HG02938 (cell line): ENCODE measurements at regions not wholly inside any gene's neighbourhood (a gene's known extent, or its start where the extent isn't known, plus 50 kb on each side); places are given as distances from the start of the nearest gene placed in this dataset.

ENCODE experiments used
- ATAC-seq: cut with Tn5 transposase; IDR thresholded peaks from one replicate; pipeline ENCODE4 v1.9.1; 2021; ENCODE audit warnings: mild to moderate bottlenecking, moderate library complexity; ENCODE audit not compliant: unreplicated experiment

DNA sequence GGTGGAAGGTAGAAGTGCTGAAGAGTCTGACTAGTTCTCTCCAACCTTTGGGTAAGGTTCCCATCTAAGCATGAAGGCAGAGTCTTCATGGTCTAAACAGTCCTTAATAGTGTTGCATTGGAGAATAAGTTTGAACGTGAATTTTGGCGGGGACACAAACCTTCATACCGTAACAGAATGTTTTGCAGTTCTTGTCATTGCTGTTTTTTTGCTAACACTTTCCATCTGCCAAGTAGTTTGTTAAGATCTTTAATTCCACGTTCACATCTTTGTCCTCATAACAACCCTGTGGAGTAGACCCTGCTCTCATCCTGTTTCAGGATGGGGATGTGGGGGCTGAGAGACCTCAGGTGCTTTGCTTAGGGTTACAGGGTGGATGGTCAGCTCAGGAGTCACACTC, 936.9 kb upstream of the EEF2KMT start:
- no peak for ATAC-seq

DNA sequence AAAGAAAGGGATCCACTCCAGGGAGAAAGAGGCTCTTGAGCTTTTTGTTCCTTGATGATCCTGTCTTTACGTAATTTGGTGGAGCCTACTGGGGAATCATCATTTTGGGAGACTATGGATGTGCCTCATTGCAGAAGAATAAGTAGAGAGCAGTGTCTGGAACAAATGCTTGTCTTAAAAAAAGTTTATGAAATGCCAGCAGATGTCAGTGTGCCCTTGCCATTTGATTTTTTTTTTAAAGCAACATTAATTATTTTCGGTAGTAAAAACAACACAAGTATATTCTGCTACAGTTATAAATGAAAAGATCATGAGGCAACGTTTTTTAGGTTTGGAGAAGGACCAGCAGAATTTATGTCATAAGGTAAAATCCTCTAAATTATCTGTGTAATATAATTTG, 934.8 kb upstream of the EEF2KMT start:
- no peak for ATAC-seq

- no peak for ATAC-seq
These were observed 934.0 kb upstream of the EEF2KMT start for GRCh38 chr16:6031567-6031966.

DNA sequence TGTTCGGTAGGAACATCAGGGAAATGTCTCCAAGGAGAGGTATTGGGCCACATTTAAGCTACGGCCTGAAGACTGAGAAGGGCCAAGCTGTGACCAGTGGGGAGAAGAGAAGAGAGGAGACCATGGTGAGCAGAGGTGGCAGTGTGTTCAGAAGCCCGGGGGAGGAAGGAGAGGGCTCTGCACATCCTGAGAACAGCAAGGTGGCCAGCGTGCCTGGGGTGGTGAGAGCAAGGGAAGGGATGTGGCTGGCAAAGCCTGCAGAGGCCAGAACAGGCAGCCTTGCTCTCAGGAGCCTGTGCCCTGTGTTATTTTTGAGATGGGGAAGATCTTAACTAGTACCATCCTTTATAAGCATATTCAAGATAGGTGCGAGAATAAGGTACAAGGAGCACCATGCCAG, 933.5 kb upstream of the EEF2KMT start:
- no peak for ATAC-seq

- ATAC-seq, result no peak
These were observed 930.1 kb upstream of the EEF2KMT start for GRCh38 chr16:6027733-6028132.

DNA sequence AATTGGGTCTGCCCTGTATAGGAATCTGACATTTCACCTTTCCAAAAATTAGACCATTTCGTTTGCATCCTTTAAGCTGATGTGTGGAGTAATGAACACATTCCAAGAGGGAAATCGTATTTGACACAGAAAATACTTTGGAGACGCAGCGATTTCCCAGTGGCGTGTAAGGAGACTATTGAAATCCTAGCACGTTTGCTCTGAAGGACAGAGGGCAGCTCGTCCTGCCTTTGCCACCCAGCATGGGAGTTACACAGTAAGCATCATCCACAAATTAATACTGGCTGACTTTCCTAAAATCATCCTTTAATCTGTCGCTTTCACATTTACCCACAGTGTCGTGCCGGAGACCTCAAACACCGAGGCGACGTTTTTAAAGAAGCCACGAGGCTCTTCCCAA, 925.9 kb upstream of the EEF2KMT start:
- no peak for ATAC-seq

DNA sequence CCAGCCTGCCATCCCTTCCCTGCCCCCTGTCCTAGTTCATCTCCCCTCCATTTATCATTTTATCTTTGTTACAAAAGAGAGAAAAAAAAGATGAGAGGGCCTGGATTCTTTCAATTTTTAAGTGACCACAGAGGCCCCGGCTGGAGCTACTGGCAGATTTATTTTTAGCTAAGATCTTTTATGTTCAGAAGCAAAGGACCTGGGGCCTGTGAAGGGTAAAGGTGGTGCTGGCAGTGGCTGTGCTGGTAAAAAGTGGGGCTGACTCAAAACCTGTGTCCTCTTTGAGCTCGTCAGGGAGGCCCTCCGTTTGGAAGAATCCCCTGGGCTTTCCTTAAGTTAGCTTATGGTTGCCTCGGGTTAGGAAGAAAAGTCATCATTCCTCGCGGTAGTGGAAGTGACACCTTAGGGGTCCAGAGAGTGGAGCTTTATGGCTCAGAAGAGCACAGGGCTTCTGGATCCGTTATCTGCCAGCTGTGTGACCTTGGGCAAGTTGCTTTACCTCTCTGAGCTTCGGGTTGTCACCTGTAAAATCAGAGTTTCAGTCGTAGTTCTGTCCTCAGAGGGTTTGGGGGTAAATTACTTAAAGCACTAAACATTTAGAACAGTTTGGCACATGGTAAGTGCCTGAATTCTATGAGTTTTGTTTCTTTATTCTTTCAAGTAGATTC, 923.8 kb upstream of the EEF2KMT start:
- ATAC-seq, result no peak

- ATAC-seq, result no peak
These were observed 922.8 kb upstream of the EEF2KMT start for GRCh38 chr16:6020162-6020985.

GRCh38 chr16:6019490-6019991, 921.9 kb upstream of the EEF2KMT start:
- no peak for ATAC-seq

GRCh38 chr16:6018848-6019489, 921.4 kb upstream of the EEF2KMT start:
- ATAC-seq, result no peak

DNA sequence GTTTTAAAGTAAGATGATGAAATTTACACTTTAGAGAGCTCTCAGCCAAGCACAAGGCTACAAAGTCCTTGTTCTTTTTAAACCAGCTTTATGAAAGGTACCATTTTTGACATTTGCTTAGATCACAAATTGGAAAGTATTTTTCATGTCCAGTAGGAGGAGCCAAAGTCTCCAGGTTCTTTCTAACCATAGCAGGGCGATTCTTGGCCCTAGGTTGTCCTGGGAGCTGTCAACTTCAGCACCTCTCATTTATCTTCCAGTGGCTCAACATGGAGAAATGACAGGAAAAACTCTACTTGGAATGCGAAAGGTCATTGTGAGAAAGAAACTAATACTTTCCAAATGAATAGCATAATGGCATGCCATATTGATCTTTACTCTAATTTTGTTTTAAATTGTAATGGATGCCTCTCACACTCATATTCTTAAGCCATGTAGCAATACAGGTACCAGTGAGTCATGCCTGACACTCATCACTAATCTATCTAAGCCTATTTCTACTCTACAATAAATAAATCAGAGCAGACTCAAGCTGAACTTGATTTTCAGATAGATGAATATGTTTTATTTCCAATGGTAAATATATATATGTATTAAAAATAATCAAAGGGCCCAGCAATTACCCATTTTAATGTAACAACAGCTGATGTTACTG, 919.1 kb upstream of the EEF2KMT start:
- no peak for ATAC-seq

- no peak for ATAC-seq
These were observed 915.1 kb upstream of the EEF2KMT start for GRCh38 chr16:6012716-6013115.

GRCh38 chr16:6009151-6009550, 911.6 kb upstream of the EEF2KMT start:
- no peak for ATAC-seq

DNA sequence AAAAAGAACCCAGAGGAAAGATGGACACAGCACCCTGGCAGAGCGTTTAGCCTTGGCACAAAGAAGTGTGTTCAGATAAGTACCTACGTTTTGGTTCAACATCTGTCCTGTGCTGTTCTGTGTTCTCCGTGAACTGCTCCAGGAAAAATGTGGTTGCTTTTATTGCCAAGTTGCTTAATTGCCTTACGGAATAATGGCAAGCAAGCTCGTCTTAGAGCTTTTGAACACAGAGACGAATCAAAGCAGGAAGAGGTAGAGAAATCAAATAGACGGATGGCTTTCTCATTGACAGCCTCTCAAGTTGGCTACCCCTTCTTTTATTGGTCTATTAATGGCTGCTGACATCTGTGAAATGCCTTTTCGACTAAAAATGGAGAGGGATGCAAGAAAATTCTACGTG, 911.1 kb upstream of the EEF2KMT start:
- no peak for ATAC-seq

- no peak for ATAC-seq
These were observed 895.8 kb upstream of the EEF2KMT start for GRCh38 chr16:5993356-5993755.

DNA sequence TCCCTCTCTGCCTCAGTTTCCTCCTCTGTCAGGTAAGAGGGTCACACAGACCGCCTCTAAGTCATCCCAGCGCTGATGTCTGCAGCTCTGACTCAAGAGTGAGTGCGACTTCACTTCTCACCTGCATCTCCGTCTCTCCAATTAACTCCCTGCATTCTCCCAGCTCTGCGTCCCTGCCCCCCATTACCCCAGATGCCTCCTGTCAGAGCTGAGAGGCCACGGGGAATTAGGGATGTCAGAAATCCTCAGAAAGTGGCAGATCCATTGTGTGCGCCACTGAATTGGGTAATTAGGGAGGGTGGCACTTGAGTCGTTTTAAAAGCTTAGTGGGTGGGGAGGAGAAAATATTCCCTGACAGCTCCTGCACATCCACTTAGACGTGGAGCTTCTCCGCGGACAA, 885.4 kb upstream of the EEF2KMT start:
- no peak for ATAC-seq

DNA sequence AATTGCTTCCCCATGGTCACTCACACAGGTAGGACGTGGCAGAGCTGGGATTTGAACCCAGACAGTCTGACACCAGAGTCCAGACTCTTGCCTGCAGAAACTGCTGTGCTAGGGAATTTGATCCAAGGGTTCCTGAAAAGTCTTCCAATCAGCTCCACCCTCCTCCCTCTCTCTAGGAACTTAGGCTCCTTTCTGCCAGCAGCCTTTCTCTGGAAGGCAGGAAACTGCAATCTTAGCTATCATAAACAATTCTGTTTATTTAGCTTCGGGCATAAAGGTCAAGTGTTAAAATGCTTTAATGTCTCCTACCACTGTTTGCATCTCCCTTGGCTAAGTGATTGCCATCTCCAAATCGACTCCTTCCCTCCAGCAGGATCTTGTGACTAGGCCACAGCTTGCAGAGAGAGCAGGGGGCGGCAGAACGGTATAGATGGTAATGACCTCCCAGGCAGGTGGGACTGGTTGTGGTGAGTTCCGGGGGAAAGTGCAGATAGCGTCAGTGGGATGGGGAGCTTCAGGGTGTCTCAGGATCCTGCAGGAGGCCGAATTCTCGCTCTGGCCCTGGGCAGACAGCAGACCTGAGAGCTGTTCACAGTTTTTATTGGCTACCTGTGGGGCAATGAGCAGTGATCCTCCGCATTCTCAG, 882.4 kb upstream of the EEF2KMT start:
- no peak for ATAC-seq

DNA sequence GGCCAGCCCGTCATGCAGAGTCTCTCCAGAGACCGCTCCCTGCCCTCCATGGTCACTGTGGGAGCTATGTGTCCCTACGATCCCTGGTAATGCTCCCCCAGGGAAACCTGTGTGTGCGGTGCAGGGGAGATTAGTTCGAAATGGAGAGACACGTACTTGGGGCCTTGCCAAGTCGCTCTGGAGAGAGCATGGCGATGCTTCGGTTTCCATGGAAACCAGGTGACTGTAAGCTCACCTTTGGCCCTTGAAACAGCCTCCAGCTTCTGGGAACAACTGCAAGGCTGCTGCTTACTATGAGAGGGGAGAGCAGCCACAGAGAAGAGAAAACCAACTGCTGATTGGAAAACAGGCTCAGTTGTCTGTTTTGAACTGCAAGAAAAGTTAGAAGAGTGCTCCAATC, 879.7 kb upstream of the EEF2KMT start:
- no peak for ATAC-seq

DNA sequence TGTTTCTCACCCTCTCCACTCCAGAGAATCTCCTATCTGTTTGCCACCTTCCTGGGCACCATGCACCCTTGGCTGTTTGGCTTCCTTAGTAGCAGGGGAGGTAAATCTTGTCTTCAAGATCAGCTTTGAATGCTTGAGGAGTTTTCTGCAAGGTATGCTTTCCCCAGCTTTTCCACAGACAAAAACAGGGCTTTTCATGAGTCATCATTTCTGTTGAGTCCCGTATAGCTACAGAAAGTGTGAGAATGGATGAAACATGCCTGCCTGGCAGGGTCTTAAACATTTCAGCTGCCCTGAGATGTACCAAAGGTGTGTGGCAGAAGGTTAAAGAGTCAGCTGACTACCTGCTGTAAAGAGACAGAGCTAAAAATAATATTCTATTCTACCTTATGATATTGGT, 875.2 kb upstream of the EEF2KMT start:
- no peak for ATAC-seq

DNA sequence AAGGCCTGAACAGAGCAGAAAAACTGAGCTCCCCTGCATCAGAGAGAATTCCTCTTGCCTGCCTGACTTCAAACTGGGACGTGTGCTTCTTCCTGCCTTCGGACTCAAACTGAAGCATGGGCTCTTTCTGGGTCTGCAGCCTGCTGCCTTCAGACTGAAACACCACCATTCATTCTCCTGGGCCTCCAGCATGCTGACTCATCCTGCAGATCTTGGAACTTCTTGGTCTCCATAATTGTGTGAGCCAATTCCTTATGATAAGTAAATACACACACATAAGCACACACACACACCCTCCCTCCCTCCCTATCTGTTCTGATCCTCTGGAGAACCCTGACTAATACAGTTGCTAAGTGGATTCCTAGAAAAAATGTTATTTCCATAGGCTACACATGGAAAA, 874.3 kb upstream of the EEF2KMT start:
- ATAC-seq, result no peak

GRCh38 chr16:5971106-5971505, 873.5 kb upstream of the EEF2KMT start:
- no peak for ATAC-seq
